Activated CD4-positive, alpha-beta T cell treated with anti-CD3 and anti-CD28 coated beads, Interleukin-2, amount 10 ng/mL, durations not matched to agents 24 days and 14 days (primary cell): ENCODE measurements at regions not wholly inside any gene's neighbourhood (a gene's known extent, or its start where the extent isn't known, plus 50 kb on each side); places are given as distances from the start of the nearest gene placed in this dataset.

ENCODE experiments used
- DNase-seq: peaks from one replicate; pipeline ENCODE4 v3.0.0; 2022
- H3K27ac Mint-ChIP-seq: one replicate; pipeline ENCODE4 v1.8.0; 2022; ENCODE audit warnings: mild to moderate bottlenecking, mixed read lengths
- H3K27me3 Mint-ChIP-seq: one replicate; pipeline ENCODE4 v1.8.0; 2022; ENCODE audit warnings: mixed read lengths
- H3K36me3 Mint-ChIP-seq: one replicate; pipeline ENCODE4 v1.8.0; 2022; ENCODE audit warnings: low read depth, mild to moderate bottlenecking, mixed read lengths
- H3K4me1 Mint-ChIP-seq: one replicate; pipeline ENCODE4 v1.8.0; 2021; ENCODE audit warnings: mixed read lengths
- H3K4me3 Mint-ChIP-seq: one replicate; pipeline ENCODE4 v1.8.0; 2022; ENCODE audit warnings: mild to moderate bottlenecking, moderate library complexity, mixed read lengths
- H3K9me3 Mint-ChIP-seq: one replicate; pipeline ENCODE4 v1.8.0; 2021; ENCODE audit warnings: mixed read lengths
- intact Hi-C: fragments of 100-400 bp; cut with micrococcal nuclease; formaldehyde crosslinking; loops from one replicate; pipeline ENCODE4 v1.15.1; 2023

DNA sequence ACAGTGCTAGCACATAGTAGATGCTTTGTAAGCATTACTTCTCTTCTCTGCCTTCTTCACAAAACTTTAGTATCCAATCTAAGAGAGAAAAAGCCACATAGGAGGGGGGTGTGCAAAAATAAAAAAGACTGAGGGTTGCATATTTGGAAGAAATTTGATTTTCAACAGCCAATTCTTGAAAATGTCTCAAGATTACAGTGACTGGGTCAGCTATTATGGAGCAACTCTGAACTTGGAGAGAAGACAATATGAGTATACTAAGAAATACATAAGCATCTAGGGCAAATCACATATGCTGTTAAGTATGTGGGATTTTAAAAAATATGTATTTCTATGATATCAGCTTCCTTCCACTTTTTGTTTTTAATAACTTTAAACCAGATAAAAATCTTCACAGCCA is 196.6 kb upstream of the GOLIM4 start:
- Mint-ChIP-seq H3K9me3 (no peaks in the 10 kb centered on the region), H3K27ac (no peak overlapping the region), H3K4me3 (no peak overlapping the region), H3K27me3 (no peaks in the 10 kb centered on the region), H3K4me1 (no peaks in the 10 kb centered on the region), H3K36me3 (no peaks in the 10 kb centered on the region)
- DNase-seq = no peak
- intact Hi-C loops = no loop called here

DNA sequence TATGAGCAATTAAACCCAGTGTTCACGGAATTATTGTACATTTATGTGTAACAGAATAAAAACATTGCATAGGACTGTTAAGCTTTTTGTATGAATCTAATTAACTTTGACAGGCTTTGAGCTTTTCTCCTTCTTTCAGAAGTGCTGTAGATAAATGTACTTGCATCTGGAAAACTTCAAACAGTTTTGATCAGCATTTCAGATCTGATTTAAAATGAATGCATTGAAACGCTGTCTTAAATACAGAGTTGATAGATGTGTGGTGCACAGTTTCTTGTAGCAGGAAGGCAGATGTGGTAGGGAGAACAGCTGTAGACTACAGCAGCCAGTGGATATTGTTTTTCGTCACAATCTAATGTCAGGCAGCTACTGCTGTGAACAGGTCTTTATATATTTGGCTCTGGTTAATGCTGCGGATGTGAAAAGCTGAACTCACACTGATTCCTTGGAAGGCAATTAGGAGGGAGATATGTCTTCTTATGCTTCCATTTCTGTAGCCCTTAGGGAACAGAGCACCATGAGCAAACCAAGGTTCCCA is 193.8 kb upstream of the GOLIM4 start:
- H3K27me3 Mint-ChIP-seq = no peaks in the 10 kb centered on the region
- no peak overlapping the region for H3K27ac Mint-ChIP-seq
- no peaks in the 10 kb centered on the region for H3K9me3 Mint-ChIP-seq
- H3K4me3 Mint-ChIP-seq = no peak overlapping the region
- no peak for DNase-seq
- intact Hi-C loops = no loop called here
- no peaks in the 10 kb centered on the region for H3K36me3 Mint-ChIP-seq
- H3K4me1 Mint-ChIP-seq = no peaks in the 10 kb centered on the region

GRCh38 chr3:168288511-168289401 is 193.0 kb upstream of the GOLIM4 start:
- intact Hi-C loops = no loop called here
- H3K4me3 Mint-ChIP-seq = no peak overlapping the region
- no peaks in the 10 kb centered on the region for H3K9me3 Mint-ChIP-seq

DNA sequence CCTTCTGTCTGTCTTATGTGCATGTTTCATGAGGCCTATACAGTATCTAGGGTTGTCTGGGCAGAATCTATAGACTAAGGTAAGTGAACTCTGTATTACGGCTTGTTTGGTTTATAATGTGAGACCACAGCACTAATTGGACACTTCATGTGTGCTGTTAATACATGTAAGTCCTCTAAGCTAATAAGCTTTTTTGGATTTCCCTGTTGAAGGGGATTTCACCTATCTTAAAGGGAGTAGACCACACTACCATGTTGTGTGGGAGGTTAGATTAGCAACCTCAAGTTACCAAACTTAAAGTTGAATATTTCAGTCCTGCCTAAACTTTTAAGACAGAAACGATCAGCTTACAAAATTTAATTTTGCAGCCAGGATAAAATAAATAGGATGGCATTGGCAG is 189.8 kb upstream of the GOLIM4 start:
- intact Hi-C loops = no loop called here
- Mint-ChIP-seq H3K9me3 (no peaks in the 10 kb centered on the region), H3K4me3 (no peak overlapping the region), H3K36me3 (no peaks in the 10 kb centered on the region), H3K27ac (no peak overlapping the region), H3K27me3 (no peaks in the 10 kb centered on the region), H3K4me1 (no peaks in the 10 kb centered on the region)
- DNase-seq = no peak

More at GRCh38 chr3:168288511-168289401, 193.0 kb upstream of the GOLIM4 start:
- no peak for DNase-seq
- Mint-ChIP-seq H3K36me3 (no peaks in the 10 kb centered on the region), H3K4me1 (no peaks in the 10 kb centered on the region), H3K27me3 (no peaks in the 10 kb centered on the region), H3K27ac (no peak overlapping the region)

GRCh38 chr3:168284728-168285127 is 189.0 kb upstream of the GOLIM4 start:
- Mint-ChIP-seq H3K9me3 (no peaks in the 10 kb centered on the region), H3K27ac (no peak overlapping the region), H3K4me1 (no peaks in the 10 kb centered on the region), H3K27me3 (no peaks in the 10 kb centered on the region), H3K36me3 (no peaks in the 10 kb centered on the region), H3K4me3 (no peak overlapping the region)
- intact Hi-C loops = no loop called here
- no peak for DNase-seq

GRCh38 chr3:168275662-168276061 is 179.9 kb upstream of the GOLIM4 start:
- H3K4me1 Mint-ChIP-seq = no peaks in the 10 kb centered on the region
- H3K36me3 Mint-ChIP-seq = no peaks in the 10 kb centered on the region
- DNase-seq = no peak
- H3K27ac Mint-ChIP-seq = no peak overlapping the region
- no peaks in the 10 kb centered on the region for H3K9me3 Mint-ChIP-seq
- H3K4me3 Mint-ChIP-seq = no peak overlapping the region
- intact Hi-C loops = no loop called here
- no peaks in the 10 kb centered on the region for H3K27me3 Mint-ChIP-seq

DNA sequence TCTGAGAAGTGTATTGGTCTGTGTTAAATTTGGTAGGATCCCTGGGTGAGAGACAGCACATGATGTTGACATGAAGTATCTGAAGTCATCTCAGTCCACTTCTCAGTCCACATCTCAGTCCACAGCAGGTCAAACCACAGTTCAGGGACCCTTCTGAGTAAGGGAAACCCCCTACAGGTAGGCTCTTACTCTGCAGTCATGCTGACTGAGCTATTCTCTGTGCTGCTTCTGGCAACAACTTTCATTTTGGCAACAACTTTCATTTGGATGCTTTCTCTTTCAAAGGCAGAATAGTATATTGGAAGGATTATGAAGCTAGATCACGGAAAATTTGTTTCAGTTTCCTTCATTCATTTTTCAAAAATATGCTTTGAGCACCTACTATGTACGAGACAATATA is 178.2 kb upstream of the GOLIM4 start:
- intact Hi-C loops = no loop called here
- DNase-seq = no peak
- H3K4me3 Mint-ChIP-seq = no peak overlapping the region
- H3K27me3 Mint-ChIP-seq = no peaks in the 10 kb centered on the region
- H3K36me3 Mint-ChIP-seq = no peaks in the 10 kb centered on the region
- H3K4me1 Mint-ChIP-seq = no peaks in the 10 kb centered on the region
- no peak overlapping the region for H3K27ac Mint-ChIP-seq
- no peaks in the 10 kb centered on the region for H3K9me3 Mint-ChIP-seq

- Mint-ChIP-seq H3K9me3 (no peaks in the 10 kb centered on the region), H3K4me1 (no peaks in the 10 kb centered on the region), H3K27ac (no peak overlapping the region), H3K36me3 (no peaks in the 10 kb centered on the region), H3K4me3 (no peak overlapping the region), H3K27me3 (no peaks in the 10 kb centered on the region)
- no peak for DNase-seq
- intact Hi-C loops = no loop called here
Measured at GRCh38 chr3:168273036-168273435, 177.3 kb upstream of the GOLIM4 start.

GRCh38 chr3:168272343-168272985 is 176.7 kb upstream of the GOLIM4 start:
- H3K27me3 Mint-ChIP-seq = no peaks in the 10 kb centered on the region
- no peaks in the 10 kb centered on the region for H3K9me3 Mint-ChIP-seq
- no peak for DNase-seq
- no peak overlapping the region for H3K27ac Mint-ChIP-seq
- intact Hi-C loops = no loop called here
- no peaks in the 10 kb centered on the region for H3K4me1 Mint-ChIP-seq
- H3K4me3 Mint-ChIP-seq = no peak overlapping the region
- H3K36me3 Mint-ChIP-seq = no peaks in the 10 kb centered on the region

GRCh38 chr3:168271932-168272331 is 176.2 kb upstream of the GOLIM4 start:
- Mint-ChIP-seq H3K27ac (no peak overlapping the region), H3K36me3 (no peaks in the 10 kb centered on the region), H3K27me3 (no peaks in the 10 kb centered on the region), H3K9me3 (no peaks in the 10 kb centered on the region), H3K4me3 (no peak overlapping the region), H3K4me1 (no peaks in the 10 kb centered on the region)
- intact Hi-C loops = no loop called here
- no peak for DNase-seq

DNA sequence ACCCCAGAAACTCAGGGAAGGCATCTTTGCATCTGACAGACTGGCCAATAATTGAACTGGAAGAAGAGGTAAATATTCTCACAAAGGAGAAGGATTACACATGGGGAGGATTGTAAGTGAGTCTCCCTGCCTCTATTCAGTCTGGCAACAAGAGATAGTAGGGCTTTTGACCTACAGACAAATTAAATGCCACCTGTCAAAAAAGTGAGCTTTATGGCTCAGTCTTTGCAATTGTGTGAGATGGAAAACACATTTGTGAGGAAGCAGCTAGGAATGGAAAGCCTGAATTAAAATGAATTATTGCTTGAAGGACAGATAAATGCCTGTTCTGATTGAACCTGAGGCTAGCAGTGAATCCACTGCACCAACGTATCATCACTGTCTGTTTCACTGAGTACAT is 173.3 kb upstream of the GOLIM4 start:
- H3K27me3 Mint-ChIP-seq = no peaks in the 10 kb centered on the region
- intact Hi-C loops = no loop called here
- H3K9me3 Mint-ChIP-seq = no peaks in the 10 kb centered on the region
- H3K4me1 Mint-ChIP-seq = no peaks in the 10 kb centered on the region
- H3K27ac Mint-ChIP-seq = no peak overlapping the region
- H3K36me3 Mint-ChIP-seq = no peaks in the 10 kb centered on the region
- H3K4me3 Mint-ChIP-seq = no peak overlapping the region
- DNase-seq = no peak

DNA sequence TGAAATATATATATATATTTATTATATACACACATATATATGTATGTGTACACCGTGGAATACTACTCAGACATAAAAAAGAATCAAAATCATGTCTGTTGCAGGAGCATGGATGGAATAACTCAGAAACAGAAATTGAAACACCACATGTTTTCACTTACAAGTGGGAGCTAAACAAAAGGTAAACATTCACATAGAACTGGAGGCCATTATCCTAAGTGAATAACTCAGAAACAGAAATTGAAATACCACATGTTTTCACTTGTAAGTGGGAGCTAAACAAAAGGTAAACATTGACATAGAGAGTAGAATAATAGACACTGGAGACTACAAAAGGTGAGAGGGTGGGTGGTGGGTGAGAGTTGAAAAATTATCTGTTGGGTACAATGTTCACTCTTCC is 171.5 kb upstream of the GOLIM4 start:
- intact Hi-C loops = no loop called here
- no peaks in the 10 kb centered on the region for H3K9me3 Mint-ChIP-seq
- no peak for DNase-seq
- no peak overlapping the region for H3K27ac Mint-ChIP-seq
- no peaks in the 10 kb centered on the region for H3K4me1 Mint-ChIP-seq
- H3K27me3 Mint-ChIP-seq = no peaks in the 10 kb centered on the region
- no peaks in the 10 kb centered on the region for H3K36me3 Mint-ChIP-seq
- no peak overlapping the region for H3K4me3 Mint-ChIP-seq

- Mint-ChIP-seq H3K4me1 (no peaks in the 10 kb centered on the region), H3K4me3 (no peak overlapping the region), H3K9me3 (no peaks in the 10 kb centered on the region), H3K36me3 (no peaks in the 10 kb centered on the region), H3K27ac (no peak overlapping the region), H3K27me3 (no peaks in the 10 kb centered on the region)
- DNase-seq = no peak
- intact Hi-C loops = no loop called here
Measured at GRCh38 chr3:168266335-168266734, 170.6 kb upstream of the GOLIM4 start.

- H3K4me3 Mint-ChIP-seq = no peak overlapping the region
- no peaks in the 10 kb centered on the region for H3K36me3 Mint-ChIP-seq
- no peak for DNase-seq
- no peaks in the 10 kb centered on the region for H3K4me1 Mint-ChIP-seq
- intact Hi-C loops = no loop called here
- no peaks in the 10 kb centered on the region for H3K9me3 Mint-ChIP-seq
- H3K27me3 Mint-ChIP-seq = no peaks in the 10 kb centered on the region
- H3K27ac Mint-ChIP-seq = no peak overlapping the region
Measured at GRCh38 chr3:168262887-168263286, 167.2 kb upstream of the GOLIM4 start.
